ENCODE measurements at regions not wholly inside any gene's neighbourhood (a gene's known extent, or its start where the extent isn't known, plus 50 kb on each side); places are given as distances from the start of the nearest gene placed in this dataset.

DNA sequence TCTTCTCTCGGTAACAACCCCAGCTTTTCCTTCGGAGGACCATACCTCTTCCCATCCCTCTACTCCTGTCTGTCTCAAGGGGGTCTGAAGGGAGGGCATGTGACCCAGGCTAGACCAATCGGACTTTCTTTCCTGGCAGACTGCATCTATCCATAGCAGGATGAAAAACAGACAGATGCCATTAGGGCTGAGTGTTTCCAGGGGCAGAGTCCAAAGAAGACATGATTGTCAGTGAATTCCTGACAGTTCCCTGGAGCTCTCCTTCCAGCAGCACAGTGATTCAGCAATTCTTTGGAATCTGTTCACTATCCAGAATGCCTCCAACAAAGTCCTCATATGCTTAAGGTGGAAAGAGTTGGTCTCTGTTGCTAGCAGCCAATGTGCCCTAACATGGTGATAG is 189.8 kb downstream of the KCTD12 start:
- no peak overlapping the region for H3K27ac ChIP-seq
- H3K4me3 ChIP-seq, result no peak overlapping the region
- no peaks in the 10 kb centered on the region for H3K9me3 ChIP-seq
- intact Hi-C loops (cut with DNase I), result no loop called here
- no peaks in the 10 kb centered on the region for H3K36me3 ChIP-seq
- no peak for TF ChIP-seq POLR2A (IDR thresholded peaks at IDR 0.05)
- TF ChIP-seq POLR2AphosphoS5 (IDR thresholded peaks at IDR 0.05; ENCODE audit: insufficient read depth in 1 of 2, low read depth in 1 of 2), result no peak
- TF ChIP-seq, protein P1, sequence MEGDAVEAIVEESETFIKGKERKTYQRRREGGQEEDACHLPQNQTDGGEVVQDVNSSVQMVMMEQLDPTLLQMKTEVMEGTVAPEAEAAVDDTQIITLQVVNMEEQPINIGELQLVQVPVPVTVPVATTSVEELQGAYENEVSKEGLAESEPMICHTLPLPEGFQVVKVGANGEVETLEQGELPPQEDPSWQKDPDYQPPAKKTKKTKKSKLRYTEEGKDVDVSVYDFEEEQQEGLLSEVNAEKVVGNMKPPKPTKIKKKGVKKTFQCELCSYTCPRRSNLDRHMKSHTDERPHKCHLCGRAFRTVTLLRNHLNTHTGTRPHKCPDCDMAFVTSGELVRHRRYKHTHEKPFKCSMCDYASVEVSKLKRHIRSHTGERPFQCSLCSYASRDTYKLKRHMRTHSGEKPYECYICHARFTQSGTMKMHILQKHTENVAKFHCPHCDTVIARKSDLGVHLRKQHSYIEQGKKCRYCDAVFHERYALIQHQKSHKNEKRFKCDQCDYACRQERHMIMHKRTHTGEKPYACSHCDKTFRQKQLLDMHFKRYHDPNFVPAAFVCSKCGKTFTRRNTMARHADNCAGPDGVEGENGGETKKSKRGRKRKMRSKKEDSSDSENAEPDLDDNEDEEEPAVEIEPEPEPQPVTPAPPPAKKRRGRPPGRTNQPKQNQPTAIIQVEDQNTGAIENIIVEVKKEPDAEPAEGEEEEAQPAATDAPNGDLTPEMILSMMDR (IDR thresholded peaks at IDR 0.05), result no peak
- no peak for DNase-seq (ENCODE audit: extremely low spot score in 2 of 2)
- no peaks in the 10 kb centered on the region for H3K27me3 ChIP-seq
- no peaks in the 10 kb centered on the region for H3K4me1 ChIP-seq

DNA sequence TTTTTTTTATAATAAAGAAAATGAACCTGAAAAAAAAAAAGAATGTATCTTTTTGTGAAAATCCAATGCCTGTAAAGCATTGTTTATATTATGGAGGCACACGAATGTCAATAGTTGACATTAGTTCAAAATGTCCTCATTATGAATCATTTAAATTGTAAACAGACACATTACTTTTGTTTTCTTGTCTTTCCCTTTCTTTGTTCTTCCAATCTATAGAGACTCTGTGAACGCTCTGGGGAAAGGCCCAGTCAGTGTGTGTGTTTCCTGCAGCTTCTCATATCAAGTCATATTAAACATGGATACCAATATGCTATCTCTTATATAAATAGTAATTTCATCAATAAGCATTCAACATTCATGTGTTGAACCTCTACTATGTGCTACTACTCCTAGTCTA is 193.1 kb downstream of the KCTD12 start:
- no peaks in the 10 kb centered on the region for H3K9me3 ChIP-seq
- H3K4me3 ChIP-seq, result no peak overlapping the region
- no peaks in the 10 kb centered on the region for H3K36me3 ChIP-seq
- H3K27ac ChIP-seq, result no peak overlapping the region
- TF ChIP-seq, protein P1 (IDR thresholded peaks at IDR 0.05), result no peak
- no peak for TF ChIP-seq POLR2A (IDR thresholded peaks at IDR 0.05)
- no peak for TF ChIP-seq POLR2AphosphoS5 (IDR thresholded peaks at IDR 0.05; ENCODE audit: insufficient read depth in 1 of 2, low read depth in 1 of 2)
- H3K4me1 ChIP-seq, result no peaks in the 10 kb centered on the region
- no peaks in the 10 kb centered on the region for H3K27me3 ChIP-seq
- intact Hi-C loops (cut with DNase I), result no loop called here
- no peak for DNase-seq (ENCODE audit: extremely low spot score in 2 of 2)

DNA sequence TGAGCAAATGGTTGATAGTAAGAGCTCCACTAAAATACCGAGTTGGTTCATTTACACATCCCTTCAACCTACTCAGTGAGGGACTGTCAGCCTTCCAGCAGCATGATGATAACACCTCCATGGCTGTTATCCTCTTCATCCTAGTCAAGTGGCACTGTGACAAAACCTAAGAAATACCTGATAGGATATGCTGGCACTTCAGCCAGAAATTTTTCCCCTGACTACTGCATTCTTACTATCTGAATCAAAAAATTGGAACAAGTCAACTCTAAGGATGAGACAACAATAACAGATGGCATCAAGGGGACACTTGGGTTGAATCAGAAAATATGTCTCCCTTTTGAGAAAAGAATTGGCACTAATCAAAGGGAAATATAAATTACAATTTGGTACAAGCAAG is 193.9 kb downstream of the KCTD12 start:
- no peak for DNase-seq (ENCODE audit: extremely low spot score in 2 of 2)
- no peaks in the 10 kb centered on the region for H3K27me3 ChIP-seq
- no peaks in the 10 kb centered on the region for H3K9me3 ChIP-seq
- H3K36me3 ChIP-seq, result no peaks in the 10 kb centered on the region
- intact Hi-C loops (cut with DNase I), result no loop called here
- no peak overlapping the region for H3K27ac ChIP-seq
- TF ChIP-seq, protein P1 (IDR thresholded peaks at IDR 0.05), result no peak
- no peak for TF ChIP-seq POLR2A (IDR thresholded peaks at IDR 0.05)
- TF ChIP-seq POLR2AphosphoS5 (IDR thresholded peaks at IDR 0.05; ENCODE audit: insufficient read depth in 1 of 2, low read depth in 1 of 2), result no peak
- no peak overlapping the region for H3K4me3 ChIP-seq
- H3K4me1 ChIP-seq, result no peaks in the 10 kb centered on the region

DNA sequence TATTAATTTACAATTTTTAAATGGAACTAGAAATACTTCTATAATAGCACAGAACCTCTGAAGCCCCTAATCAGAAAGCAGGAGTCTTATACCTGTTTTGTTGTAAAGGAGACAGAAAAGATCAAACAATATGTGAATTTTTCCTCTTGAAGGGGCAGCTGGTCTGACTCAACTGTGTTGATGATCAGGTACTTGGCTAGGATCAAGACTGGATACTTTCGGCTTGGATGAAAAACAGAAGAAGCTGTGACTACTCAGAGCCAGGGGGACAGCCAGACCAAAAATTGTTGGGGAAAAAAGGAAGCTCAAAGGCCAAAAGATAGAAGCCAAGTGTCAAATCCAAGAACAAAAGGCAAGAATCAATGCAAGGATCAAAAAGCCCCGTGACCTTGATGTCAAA is 195.6 kb downstream of the KCTD12 start:
- Histone ChIP-seq H3K9me3 (no peaks in the 10 kb centered on the region), H3K36me3 (no peaks in the 10 kb centered on the region), H3K27ac (no peak overlapping the region), H3K4me3 (no peak overlapping the region), H3K27me3 (no peaks in the 10 kb centered on the region), H3K4me1 (no peaks in the 10 kb centered on the region)
- intact Hi-C loops (cut with DNase I), result no loop called here
- no peak for DNase-seq (ENCODE audit: extremely low spot score in 2 of 2)
- TF ChIP-seq POLR2AphosphoS5 (IDR thresholded peaks at IDR 0.05; ENCODE audit: insufficient read depth in 1 of 2, low read depth in 1 of 2), result no peak
- TF ChIP-seq, protein P1 (IDR thresholded peaks at IDR 0.05), result no peak
- no peak for TF ChIP-seq POLR2A (IDR thresholded peaks at IDR 0.05)

DNA sequence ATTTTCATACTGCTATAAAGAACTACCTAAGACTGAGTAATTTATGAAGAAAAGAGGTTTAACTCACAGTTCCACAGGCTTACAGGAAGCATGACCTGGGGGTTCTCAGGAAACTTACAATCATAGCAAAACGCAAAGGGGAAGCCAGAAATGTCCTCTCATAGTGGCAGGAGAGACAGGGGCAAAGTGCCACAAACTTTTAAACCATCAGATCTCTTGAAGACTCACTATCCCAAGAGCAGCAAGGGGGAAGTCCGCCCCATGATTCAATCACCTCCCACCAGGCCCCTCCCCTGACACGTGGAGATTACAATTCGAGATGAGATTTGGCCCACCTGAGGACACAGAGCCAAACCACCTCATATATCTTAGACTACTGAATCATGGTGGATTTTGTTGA is 198.7 kb downstream of the KCTD12 start:
- intact Hi-C loops (cut with DNase I), result no loop called here
- no peak for TF ChIP-seq POLR2AphosphoS5 (IDR thresholded peaks at IDR 0.05; ENCODE audit: insufficient read depth in 1 of 2, low read depth in 1 of 2)
- no peak for TF ChIP-seq POLR2A (IDR thresholded peaks at IDR 0.05)
- TF ChIP-seq, protein P1 (IDR thresholded peaks at IDR 0.05), result no peak

More for the DNA sequence above, 198.7 kb downstream of the KCTD12 start:
- Histone ChIP-seq H3K27ac (no peak overlapping the region), H3K9me3 (no peaks in the 10 kb centered on the region), H3K36me3 (no peaks in the 10 kb centered on the region), H3K27me3 (no peaks in the 10 kb centered on the region), H3K4me3 (no peak overlapping the region), H3K4me1 (no peaks in the 10 kb centered on the region)
- DNase-seq (ENCODE audit: extremely low spot score in 2 of 2), result no peak
